MG63 (cell line): ENCODE measurements at regions not wholly inside any gene's neighbourhood (a gene's known extent, or its start where the extent isn't known, plus 50 kb on each side); places are given as distances from the start of the nearest gene placed in this dataset.
"Not testable (repeated sequence)": the region's sequence is repeated elsewhere in the genome, so short reads cannot be mapped to it uniquely, and the experiment has no call there.

Experiments used
- DNase-seq: peaks from one replicate; pipeline ENCODE4 v3.0.0-alpha.2; 2020
- H3K27me3 ChIP-seq: fragments of 250-450 bp; sonication (Bioruptor Pico); 2 replicates; pipeline ENCODE4 v1.5.1; 2020; ENCODE audit warnings: mild to moderate bottlenecking, moderate library complexity
- H3K36me3 ChIP-seq: fragments of 250-450 bp; sonication (Bioruptor Pico); 2 replicates; pipeline ENCODE4 v1.5.1; 2020; ENCODE audit warnings: mild to moderate bottlenecking, moderate library complexity
- H3K4me3 ChIP-seq: fragments of 250-450 bp; sonication (Bioruptor Pico); 2 replicates; pipeline ENCODE4 v1.5.1; 2020; ENCODE audit warnings: mild to moderate bottlenecking, moderate library complexity
- H3K9me3 ChIP-seq: fragments of 250-450 bp; sonication (Bioruptor Pico); 2 replicates; pipeline ENCODE4 v1.5.1; 2020; ENCODE audit warnings: mild to moderate bottlenecking, moderate library complexity

- H3K36me3 ChIP-seq = no peaks in the 10 kb centered on the region
- H3K27me3 ChIP-seq = no peaks in the 10 kb centered on the region
- no peak for DNase-seq
- no peaks in the 10 kb centered on the region for H3K9me3 ChIP-seq
- no peak overlapping the region for H3K4me3 ChIP-seq
Observed at GRCh38 chr16:62829607-62830006, 793.4 kb upstream of the CDH8 start.

GRCh38 chr16:62829084-62829483 lies 792.8 kb upstream of the CDH8 start:
- DNase-seq = no peak
- Histone ChIP-seq H3K27me3 (no peaks in the 10 kb centered on the region), H3K36me3 (no peaks in the 10 kb centered on the region)

GRCh38 chr16:62821824-62822223 lies 785.6 kb upstream of the CDH8 start:
- Histone ChIP-seq H3K9me3 (no peaks in the 10 kb centered on the region), H3K27me3 (no peaks in the 10 kb centered on the region), H3K36me3 (no peaks in the 10 kb centered on the region), H3K4me3 (no peak overlapping the region)
- DNase-seq = no peak

More at GRCh38 chr16:62829084-62829483, 792.8 kb upstream of the CDH8 start:
- H3K4me3 ChIP-seq = no peak overlapping the region
- no peaks in the 10 kb centered on the region for H3K9me3 ChIP-seq

- Histone ChIP-seq H3K27me3 (no peaks in the 10 kb centered on the region), H3K36me3 (no peaks in the 10 kb centered on the region), H3K9me3 (no peaks in the 10 kb centered on the region), H3K4me3 (no peak overlapping the region)
- DNase-seq = no peak
Observed at GRCh38 chr16:62816971-62817519, 780.8 kb upstream of the CDH8 start.

GRCh38 chr16:62814891-62815290 lies 778.7 kb upstream of the CDH8 start:
- DNase-seq = no peak
- Histone ChIP-seq H3K9me3 (no peaks in the 10 kb centered on the region), H3K27me3 (no peaks in the 10 kb centered on the region), H3K36me3 (no peaks in the 10 kb centered on the region), H3K4me3 (no peak overlapping the region)

- no peak overlapping the region for H3K4me3 ChIP-seq
- DNase-seq = peak; percentile 23
- no peaks in the 10 kb centered on the region for H3K9me3 ChIP-seq
- no peaks in the 10 kb centered on the region for H3K36me3 ChIP-seq
- no peaks in the 10 kb centered on the region for H3K27me3 ChIP-seq
Observed at GRCh38 chr16:62805221-62805857, 769.1 kb upstream of the CDH8 start.

GRCh38 chr16:62794724-62795123 lies 758.5 kb upstream of the CDH8 start:
- Histone ChIP-seq H3K27me3 (no peaks in the 10 kb centered on the region), H3K9me3 (no peaks in the 10 kb centered on the region), H3K36me3 (no peaks in the 10 kb centered on the region), H3K4me3 (no peak overlapping the region)
- no peak for DNase-seq

GRCh38 chr16:62780081-62780480 lies 743.8 kb upstream of the CDH8 start:
- DNase-seq, H3K4me3 ChIP-seq, H3K36me3 ChIP-seq, H3K9me3 ChIP-seq, H3K27me3 ChIP-seq: not testable (repeated sequence)

GRCh38 chr16:62764572-62764971 lies 728.3 kb upstream of the CDH8 start:
- Histone ChIP-seq H3K9me3 (no peaks in the 10 kb centered on the region), H3K4me3 (no peak overlapping the region), H3K27me3 (no peaks in the 10 kb centered on the region), H3K36me3 (no peaks in the 10 kb centered on the region)
- DNase-seq = no peak

GRCh38 chr16:62760398-62760797 lies 724.2 kb upstream of the CDH8 start:
- no peak for DNase-seq
- Histone ChIP-seq H3K9me3 (no peaks in the 10 kb centered on the region), H3K36me3 (no peaks in the 10 kb centered on the region), H3K27me3 (no peaks in the 10 kb centered on the region), H3K4me3 (no peak overlapping the region)

GRCh38 chr16:62755938-62756337 lies 719.7 kb upstream of the CDH8 start:
- Histone ChIP-seq H3K36me3 (no peaks in the 10 kb centered on the region), H3K4me3 (no peak overlapping the region), H3K9me3 (no peaks in the 10 kb centered on the region), H3K27me3 (no peaks in the 10 kb centered on the region)
- DNase-seq = no peak

GRCh38 chr16:62752854-62753253 lies 716.6 kb upstream of the CDH8 start:
- H3K27me3 ChIP-seq = no peaks in the 10 kb centered on the region
- H3K9me3 ChIP-seq = no peaks in the 10 kb centered on the region
- no peak for DNase-seq
- no peak overlapping the region for H3K4me3 ChIP-seq
- H3K36me3 ChIP-seq = no peaks in the 10 kb centered on the region

GRCh38 chr16:62751218-62751617 lies 715.0 kb upstream of the CDH8 start:
- H3K27me3 ChIP-seq = no peaks in the 10 kb centered on the region
- H3K4me3 ChIP-seq = no peak overlapping the region
- no peak for DNase-seq
- H3K9me3 ChIP-seq = no peaks in the 10 kb centered on the region
- H3K36me3 ChIP-seq = no peaks in the 10 kb centered on the region

- H3K9me3 ChIP-seq = no peaks in the 10 kb centered on the region
- DNase-seq = no peak
- H3K36me3 ChIP-seq = no peaks in the 10 kb centered on the region
- H3K4me3 ChIP-seq = no peak overlapping the region
- no peaks in the 10 kb centered on the region for H3K27me3 ChIP-seq
Observed at GRCh38 chr16:62741692-62742091, 705.5 kb upstream of the CDH8 start.

- DNase-seq = no peak
- no peaks in the 10 kb centered on the region for H3K9me3 ChIP-seq
- H3K36me3 ChIP-seq = no peaks in the 10 kb centered on the region
- no peaks in the 10 kb centered on the region for H3K27me3 ChIP-seq
- H3K4me3 ChIP-seq = no peak overlapping the region
Observed at GRCh38 chr16:62738666-62739460, 702.6 kb upstream of the CDH8 start.

- no peak for DNase-seq
- H3K27me3 ChIP-seq = no peaks in the 10 kb centered on the region
Observed at GRCh38 chr16:62732092-62732491, 695.9 kb upstream of the CDH8 start.

GRCh38 chr16:62724670-62725269 lies 688.5 kb upstream of the CDH8 start:
- not testable (repeated sequence) for H3K27me3 ChIP-seq, DNase-seq, H3K36me3 ChIP-seq, H3K9me3 ChIP-seq, H3K4me3 ChIP-seq

More at GRCh38 chr16:62732092-62732491, 695.9 kb upstream of the CDH8 start:
- H3K36me3 ChIP-seq = no peaks in the 10 kb centered on the region
- H3K9me3 ChIP-seq = no peaks in the 10 kb centered on the region
- no peak overlapping the region for H3K4me3 ChIP-seq
